ENCODE measurements at regions not wholly inside any gene's neighbourhood (a gene's known extent, or its start where the extent isn't known, plus 50 kb on each side); places are given as distances from the start of the nearest gene placed in this dataset.

GRCh38 chr9:102514541-102514940, 480.6 kb upstream of the CYLC2 start:
- TF ChIP-seq CTCF (IDR thresholded peaks at IDR 0.05; ENCODE audit: insufficient read depth, low read length) = no peak
- TF ChIP-seq POLR2AphosphoS5 (IDR thresholded peaks at IDR 0.05; ENCODE audit: low read depth) = no peak
- TF ChIP-seq REST (IDR thresholded peaks at IDR 0.05; ENCODE audit: insufficient replicate concordance, low read depth) = no peak
